ENCODE measurements at regions not wholly inside any gene's neighbourhood (a gene's known extent, or its start where the extent isn't known, plus 50 kb on each side); places are given as distances from the start of the nearest gene placed in this dataset.

DNA sequence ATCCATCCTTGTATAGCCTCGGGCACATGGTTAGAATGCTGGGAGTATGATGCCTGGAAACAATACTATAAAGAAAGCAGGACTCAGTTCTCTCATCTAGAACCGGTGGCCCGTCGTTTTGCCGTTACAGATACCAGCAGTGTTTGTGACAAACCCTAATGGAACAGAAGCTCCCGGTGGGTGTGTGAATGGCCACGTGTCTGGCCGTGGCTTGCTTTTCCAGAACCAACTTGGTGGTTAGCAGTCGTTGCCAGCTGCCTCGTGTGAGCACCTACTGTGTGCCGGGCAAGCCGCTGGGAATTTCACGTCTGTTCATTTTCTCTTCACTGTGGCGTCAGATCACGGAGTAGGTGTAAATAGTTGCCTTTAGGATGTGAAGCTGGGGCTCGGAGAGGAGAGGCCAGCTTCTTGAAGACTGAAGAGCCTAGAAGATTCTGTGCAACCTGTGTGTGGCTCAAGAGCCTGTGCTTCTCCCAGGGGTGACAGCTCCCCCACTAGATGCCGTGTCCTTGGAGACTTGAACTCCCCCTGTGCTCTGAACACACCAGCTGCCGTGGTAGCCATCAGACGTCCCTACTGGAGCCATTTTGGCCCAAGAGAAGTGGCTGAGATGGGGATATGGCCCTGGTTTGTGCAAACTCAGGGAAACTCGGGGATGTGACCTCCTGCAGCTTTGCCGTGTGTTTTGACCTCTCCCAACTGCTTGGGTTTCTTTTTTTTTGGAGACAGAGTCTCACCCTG lies 57.5 kb upstream of the PPARA start:
- no peak overlapping the region for H4K8ac ChIP-seq (ENCODE audit: low read length)
- H3K9ac ChIP-seq (ENCODE audit: low read length): peak overlapping the region; percentile 97
- no peak overlapping the region for H3K4ac ChIP-seq (ENCODE audit: low read depth in 1 of 2, low read length in 2 of 2)
- no peak overlapping the region for H2BK12ac ChIP-seq (ENCODE audit: low read length in 2 of 2)
- H2BK15ac ChIP-seq (ENCODE audit: low read depth, poor library complexity, severe bottlenecking): no peak overlapping the region
- H2AK5ac ChIP-seq (ENCODE audit: low read length, severe bottlenecking): no peak overlapping the region
- H3K14ac ChIP-seq (ENCODE audit: low read length in 2 of 2): no peak overlapping the region
- H3K9me3 ChIP-seq (ENCODE audit: control insufficient read depth, low read length): no peaks in the 10 kb centered on the region
- no peak overlapping the region for H2BK5ac ChIP-seq (ENCODE audit: low read depth, low read length, poor library complexity, severe bottlenecking)
- H3K36me3 ChIP-seq (ENCODE audit: control insufficient read depth in 1 of 2, insufficient read depth in 2 of 2, low read depth in 1 of 2, low read length in 2 of 2): peaks cover 75 to 82% of the 10 kb centered on the region in 2 experiments
- no peak overlapping the region for H2BK120ac ChIP-seq (ENCODE audit: low read depth, low read length)
- no peaks in the 10 kb centered on the region for H3K27me3 ChIP-seq (ENCODE audit: control insufficient read depth in 1 of 2, insufficient read depth in 1 of 2, low read length in 2 of 2)
- H3K27ac ChIP-seq (ENCODE audit: low read length, poor library complexity, severe bottlenecking): no peak overlapping the region
- no peak overlapping the region for H3K23ac ChIP-seq (ENCODE audit: low read length in 2 of 2)
- peaks cover 36% of the 10 kb centered on the region for H3K4me1 ChIP-seq (ENCODE audit: control insufficient read depth, insufficient read depth, low read depth, low read length)
- no peak for DNase-seq
- H3K4me3 ChIP-seq (ENCODE audit: insufficient read depth in 1 of 2, low read depth in 1 of 2, low read length in 2 of 2): peak overlapping the region in 1 of 2 experiments; percentile 43
- H2AFZ ChIP-seq (ENCODE audit: low read depth, low read length): no peak overlapping the region
- H4K91ac ChIP-seq (ENCODE audit: low read length): no peak overlapping the region
- no peak overlapping the region for H3K4me2 ChIP-seq (ENCODE audit: low read length, poor library complexity, severe bottlenecking)
- 90% methylated on average over 21 of the region's 21 CpGs for WGBS
- no peak overlapping the region for H3K18ac ChIP-seq (ENCODE audit: low read depth in 1 of 2, low read length in 2 of 2)
- peaks cover 17% of the 10 kb centered on the region for H3K79me1 ChIP-seq (replicated peaks; ENCODE audit: low read length, poor library complexity, severe bottlenecking)

DNA sequence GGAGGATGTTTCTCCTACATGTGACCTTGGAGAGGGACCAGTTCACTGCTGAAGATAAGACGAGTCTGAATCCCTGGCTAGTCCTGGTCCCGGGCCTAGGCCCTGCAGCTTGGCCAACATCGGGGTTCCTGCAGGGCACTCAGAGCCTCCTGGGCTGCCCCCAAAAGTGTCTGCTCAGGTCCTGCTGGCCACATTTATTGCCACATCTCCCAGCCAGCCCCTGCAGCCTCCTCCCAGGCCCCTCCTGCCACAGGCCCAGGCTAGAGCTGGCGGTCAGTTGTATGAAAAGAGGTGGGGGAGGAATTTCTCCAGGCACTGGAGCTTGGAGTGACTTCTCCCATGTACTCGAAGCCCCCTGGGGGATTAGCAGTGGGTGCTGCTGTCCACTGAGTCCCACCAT lies 56.5 kb upstream of the PPARA start:
- Histone ChIP-seq H2BK120ac (ENCODE audit: low read depth, low read length) (no peak overlapping the region), H3K9me3 (ENCODE audit: control insufficient read depth, low read length) (no peaks in the 10 kb centered on the region), H2BK12ac (ENCODE audit: low read length in 2 of 2) (no peak overlapping the region), H3K4me2 (ENCODE audit: low read length, poor library complexity, severe bottlenecking) (no peak overlapping the region), H3K23ac (ENCODE audit: low read length in 2 of 2) (no peak overlapping the region), H3K4me1 (ENCODE audit: control insufficient read depth, insufficient read depth, low read depth, low read length) (peaks cover 29% of the 10 kb centered on the region), H3K27me3 (ENCODE audit: control insufficient read depth in 1 of 2, insufficient read depth in 1 of 2, low read length in 2 of 2) (no peaks in the 10 kb centered on the region), H3K36me3 (ENCODE audit: control insufficient read depth in 1 of 2, insufficient read depth in 2 of 2, low read depth in 1 of 2, low read length in 2 of 2) (peaks cover 80 to 84% of the 10 kb centered on the region in 2 experiments), H3K79me1 (replicated peaks; ENCODE audit: low read length, poor library complexity, severe bottlenecking) (peaks cover 26% of the 10 kb centered on the region), H4K91ac (ENCODE audit: low read length) (no peak overlapping the region), H3K4ac (ENCODE audit: low read depth in 1 of 2, low read length in 2 of 2) (no peak overlapping the region), H2AK5ac (ENCODE audit: low read length, severe bottlenecking) (no peak overlapping the region), H3K9ac (ENCODE audit: low read length) (peak overlapping the region; percentile 97), H4K8ac (ENCODE audit: low read length) (no peak overlapping the region), H3K18ac (ENCODE audit: low read depth in 1 of 2, low read length in 2 of 2) (no peak overlapping the region), H2BK5ac (ENCODE audit: low read depth, low read length, poor library complexity, severe bottlenecking) (no peak overlapping the region), H2AFZ (ENCODE audit: low read depth, low read length) (no peak overlapping the region), H3K4me3 (ENCODE audit: insufficient read depth in 1 of 2, low read depth in 1 of 2, low read length in 2 of 2) (no peak overlapping the region), H3K14ac (ENCODE audit: low read length in 2 of 2) (no peak overlapping the region), H2BK15ac (ENCODE audit: low read depth, poor library complexity, severe bottlenecking) (no peak overlapping the region), H3K27ac (ENCODE audit: low read length, poor library complexity, severe bottlenecking) (no peak overlapping the region)
- no peak for DNase-seq
- WGBS: 88% methylated on average over 5 of the region's 5 CpGs

- Histone ChIP-seq H2AK5ac (ENCODE audit: low read length, severe bottlenecking) (no peak overlapping the region), H3K36me3 (ENCODE audit: control insufficient read depth in 1 of 2, insufficient read depth in 2 of 2, low read depth in 1 of 2, low read length in 2 of 2) (peaks cover 80 to 84% of the 10 kb centered on the region in 2 experiments), H3K4me3 (ENCODE audit: insufficient read depth in 1 of 2, low read depth in 1 of 2, low read length in 2 of 2) (no peak overlapping the region), H3K27ac (ENCODE audit: low read length, poor library complexity, severe bottlenecking) (no peak overlapping the region), H2AFZ (ENCODE audit: low read depth, low read length) (no peak overlapping the region), H4K91ac (ENCODE audit: low read length) (peak overlapping the region; percentile 9), H2BK5ac (ENCODE audit: low read depth, low read length, poor library complexity, severe bottlenecking) (no peak overlapping the region), H2BK15ac (ENCODE audit: low read depth, poor library complexity, severe bottlenecking) (no peak overlapping the region), H4K8ac (ENCODE audit: low read length) (no peak overlapping the region), H3K18ac (ENCODE audit: low read depth in 1 of 2, low read length in 2 of 2) (no peak overlapping the region), H3K23ac (ENCODE audit: low read length in 2 of 2) (no peak overlapping the region), H3K4ac (ENCODE audit: low read depth in 1 of 2, low read length in 2 of 2) (no peak overlapping the region), H3K9me3 (ENCODE audit: control insufficient read depth, low read length) (no peaks in the 10 kb centered on the region), H2BK120ac (ENCODE audit: low read depth, low read length) (no peak overlapping the region), H3K14ac (ENCODE audit: low read length in 2 of 2) (no peak overlapping the region), H3K79me1 (replicated peaks; ENCODE audit: low read length, poor library complexity, severe bottlenecking) (peaks cover 35% of the 10 kb centered on the region), H2BK12ac (ENCODE audit: low read length in 2 of 2) (no peak overlapping the region), H3K9ac (ENCODE audit: low read length) (peak overlapping the region; percentile 97), H3K4me1 (ENCODE audit: control insufficient read depth, insufficient read depth, low read depth, low read length) (peaks cover 31% of the 10 kb centered on the region), H3K4me2 (ENCODE audit: low read length, poor library complexity, severe bottlenecking) (no peak overlapping the region), H3K27me3 (ENCODE audit: control insufficient read depth in 1 of 2, insufficient read depth in 1 of 2, low read length in 2 of 2) (no peaks in the 10 kb centered on the region)
- WGBS: 88% methylated on average over 8 of the region's 8 CpGs
- no peak for DNase-seq
Observed at GRCh38 chr22:46094676-46095075, 55.6 kb upstream of the PPARA start.

DNA sequence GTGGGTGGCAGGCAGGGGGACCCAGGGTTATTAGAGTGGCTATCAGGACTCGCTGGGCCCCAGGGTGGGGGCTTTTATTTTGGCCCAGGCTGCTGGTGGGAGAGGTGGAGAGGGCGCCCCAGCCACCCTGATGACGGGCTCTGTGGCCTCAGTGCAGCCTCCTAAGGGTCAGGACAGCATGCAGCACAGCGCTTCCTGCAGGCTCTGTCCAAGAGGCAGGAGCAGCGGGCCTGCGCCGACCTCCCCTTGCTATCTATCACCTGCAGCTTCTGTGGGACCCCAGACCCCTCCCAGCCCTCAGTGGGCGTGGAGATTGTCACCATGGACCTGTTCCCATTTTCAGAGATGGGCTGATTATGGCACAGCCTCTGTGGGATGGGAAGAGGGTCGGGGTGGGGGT lies 54.3 kb upstream of the PPARA start:
- Histone ChIP-seq H3K9me3 (ENCODE audit: control insufficient read depth, low read length) (no peaks in the 10 kb centered on the region), H3K4ac (ENCODE audit: low read depth in 1 of 2, low read length in 2 of 2) (no peak overlapping the region), H2BK120ac (ENCODE audit: low read depth, low read length) (no peak overlapping the region), H3K4me3 (ENCODE audit: insufficient read depth in 1 of 2, low read depth in 1 of 2, low read length in 2 of 2) (no peak overlapping the region), H2AFZ (ENCODE audit: low read depth, low read length) (no peak overlapping the region), H2BK12ac (ENCODE audit: low read length in 2 of 2) (no peak overlapping the region), H3K18ac (ENCODE audit: low read depth in 1 of 2, low read length in 2 of 2) (no peak overlapping the region), H3K27me3 (ENCODE audit: control insufficient read depth in 1 of 2, insufficient read depth in 1 of 2, low read length in 2 of 2) (no peaks in the 10 kb centered on the region), H3K4me1 (ENCODE audit: control insufficient read depth, insufficient read depth, low read depth, low read length) (peaks cover 30% of the 10 kb centered on the region), H3K23ac (ENCODE audit: low read length in 2 of 2) (no peak overlapping the region), H4K91ac (ENCODE audit: low read length) (peak overlapping the region; percentile 10), H3K9ac (ENCODE audit: low read length) (peak overlapping the region; percentile 44), H3K4me2 (ENCODE audit: low read length, poor library complexity, severe bottlenecking) (no peak overlapping the region), H4K8ac (ENCODE audit: low read length) (no peak overlapping the region), H2BK15ac (ENCODE audit: low read depth, poor library complexity, severe bottlenecking) (no peak overlapping the region), H3K36me3 (ENCODE audit: control insufficient read depth in 1 of 2, insufficient read depth in 2 of 2, low read depth in 1 of 2, low read length in 2 of 2) (peaks cover 81 to 84% of the 10 kb centered on the region in 2 experiments), H3K27ac (ENCODE audit: low read length, poor library complexity, severe bottlenecking) (no peak overlapping the region), H2AK5ac (ENCODE audit: low read length, severe bottlenecking) (no peak overlapping the region), H2BK5ac (ENCODE audit: low read depth, low read length, poor library complexity, severe bottlenecking) (no peak overlapping the region), H3K14ac (ENCODE audit: low read length in 2 of 2) (no peak overlapping the region), H3K79me1 (replicated peaks; ENCODE audit: low read length, poor library complexity, severe bottlenecking) (peaks cover 44% of the 10 kb centered on the region)
- DNase-seq: no peak
- 78% methylated on average over 8 of the region's 9 CpGs for WGBS
